OCI-LY1 (cell line): ENCODE measurements at regions not wholly inside any gene's neighbourhood (a gene's known extent, or its start where the extent isn't known, plus 50 kb on each side); places are given as distances from the start of the nearest gene placed in this dataset.

Experiments
- CTCF ChIP-seq: fragments of 200-600 bp; sonication (generic), shearing (Covaris generic); IDR thresholded peaks from 2 replicates; pipeline ENCODE4 v1.5.1; 2017; ENCODE audit warnings: mild to moderate bottlenecking, antibody characterized with exemption, low read length, moderate library complexity, mixed read lengths
- EZH2 ChIP-seq: fragments of 200-600 bp; sonication (generic), shearing (Covaris generic); IDR thresholded peaks from 2 replicates; pipeline ENCODE4 v1.8.0; 2017; ENCODE audit warnings: borderline replicate concordance, mixed run types, mild to moderate bottlenecking, antibody characterized with exemption, low read length, moderate library complexity, mixed read lengths

DNA sequence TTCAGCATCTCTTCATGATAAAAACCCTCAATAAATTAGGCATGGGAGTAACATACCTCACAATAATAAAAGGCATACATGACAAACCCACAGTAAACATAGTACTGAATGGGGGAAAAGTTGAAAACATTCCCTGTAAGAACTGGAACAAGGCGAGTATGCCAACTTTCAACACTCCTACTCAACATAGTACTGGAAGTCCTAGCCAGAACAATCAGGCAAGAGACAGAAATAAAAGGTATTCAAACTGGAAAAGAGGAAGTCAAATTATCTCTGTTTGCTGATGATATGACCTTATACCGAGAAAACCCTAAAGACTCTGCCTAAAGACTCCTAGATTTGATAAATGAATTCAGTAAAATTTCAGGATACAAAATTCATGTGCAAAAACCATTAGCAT is 167.6 kb downstream of the TMEM38B start:
- TF ChIP-seq CTCF (no peak), EZH2 (no peak)
